ENCODE measurements at regions not wholly inside any gene's neighbourhood (a gene's known extent, or its start where the extent isn't known, plus 50 kb on each side); places are given as distances from the start of the nearest gene placed in this dataset.

- TF ChIP-seq POLR2AphosphoS5 (IDR thresholded peaks at IDR 0.05; ENCODE audit: borderline replicate concordance, low read depth, low read length) (no peak), EZH2 (IDR thresholded peaks at IDR 0.05) (no peak), FOXP2 (optimal IDR thresholded peaks at IDR 0.05; ENCODE audit: control extremely low read depth, extremely low read length, insufficient read depth) (no peak)
These were observed 54.5 kb upstream of the ZDBF2 start for GRCh38 chr2:206219957-206220356.

Data from SK-N-MC (cell line).